OCI-LY3 (cell line): ENCODE measurements at regions not wholly inside any gene's neighbourhood (a gene's known extent, or its start where the extent isn't known, plus 50 kb on each side); places are given as distances from the start of the nearest gene placed in this dataset.

Experiments used
- H2AFZ ChIP-seq: fragments of 200-600, 300-600 bp; shearing (Covaris generic); 2 replicates; pipeline ENCODE4 v1.6.0; 2014; ENCODE audit warnings: antibody characterized with exemption, low read depth, low read length
- H3K27ac ChIP-seq: fragments of 200-600, 300-600 bp; sonication (generic); 2 replicates; pipeline ENCODE4 v1.5.1; 2014; ENCODE audit warnings: mild to moderate bottlenecking, low read length, moderate library complexity, mixed read lengths
- H3K27me3 ChIP-seq: fragments of 200-600, 300-600 bp; sonication (generic); 2 replicates; pipeline ENCODE4 v1.6.1; 2014; ENCODE audit warnings: low read depth, low read length, mixed read lengths
- H3K36me3 ChIP-seq: fragments of 200-600, 300-600 bp; sonication (generic); replicated peaks from 2 replicates; pipeline ENCODE3; 2014; ENCODE audit warnings: low read depth, low read length, mixed read lengths
- H3K4me1 ChIP-seq: fragments of 300-600, 200-600 bp; sonication (generic); 2 replicates; pipeline ENCODE4 v1.6.1; 2014; ENCODE audit warnings: low read length, mixed read lengths
- H3K4me2 ChIP-seq: fragments of 200-600, 300-600 bp; sonication (generic); 2 replicates; pipeline ENCODE4 v1.6.1; 2014; ENCODE audit warnings: low read length, mixed read lengths
- H3K4me3 ChIP-seq: fragments of 300-600, 200-600 bp; sonication (generic); 2 replicates; pipeline ENCODE4 v1.5.1; 2014; ENCODE audit warnings: antibody characterized with exemption, mild to moderate bottlenecking, low read length, moderate library complexity
- H3K79me2 ChIP-seq: fragments of 300-600, 200-600 bp; shearing (Covaris generic); 2 replicates; pipeline ENCODE4 v1.6.1; 2014; ENCODE audit warnings: mild to moderate bottlenecking, low read length, mixed read lengths
- H3K9ac ChIP-seq: fragments of 300-600, 200-600 bp; shearing (Covaris generic); 2 replicates; pipeline ENCODE4 v1.6.0; 2014; ENCODE audit warnings: mild to moderate bottlenecking, low read length, moderate library complexity
- H3K9me3 ChIP-seq: fragments of 200-600, 300-600 bp; shearing (Covaris generic); 2 replicates; pipeline ENCODE4 v1.6.1; 2014; ENCODE audit warnings: low read length, mixed read lengths; ENCODE audit not compliant: insufficient read depth
- H4K20me1 ChIP-seq: fragments of 200-600, 300-600 bp; sonication (generic); 2 replicates; pipeline ENCODE4 v1.6.1; 2016; ENCODE audit warnings: low read length, mixed read lengths; ENCODE audit not compliant: insufficient read depth
- CTCF ChIP-seq: fragments of 200-600, 300-600 bp; sonication (generic); IDR thresholded peaks from 2 replicates; pipeline ENCODE4 v1.5.1; 2014; ENCODE audit warnings: antibody characterized with exemption, low read length, low read depth
- EZH2phosphoT487 ChIP-seq: fragments of 200-600 bp; shearing (Covaris generic); IDR thresholded peaks from 2 replicates; pipeline ENCODE4 v1.6.1; 2018; ENCODE audit warnings: antibody characterized with exemption, mixed run types, low read depth

DNA sequence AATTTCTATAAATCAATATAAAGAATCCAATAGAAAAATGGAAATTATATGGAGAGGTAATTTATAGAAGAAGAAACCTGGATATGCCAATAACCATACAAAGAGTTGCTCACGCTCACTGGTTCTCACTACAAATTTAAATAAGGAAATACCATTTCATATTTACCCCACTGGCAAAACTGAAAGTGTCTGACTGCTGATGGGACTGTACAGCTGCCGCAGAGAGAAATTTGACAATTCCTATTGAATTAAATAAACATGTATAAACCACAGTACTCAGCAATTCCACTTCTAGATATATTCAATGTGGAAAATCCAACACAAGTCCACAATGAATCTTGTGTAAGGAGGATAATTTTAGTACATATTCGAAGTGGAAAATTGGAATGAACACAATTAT lies 830.4 kb upstream of the GRAMD2B start:
- TF ChIP-seq CTCF: no peak
- no peak for TF ChIP-seq EZH2phosphoT487
- H3K27me3 ChIP-seq: no peaks in the 10 kb centered on the region
- no peaks in the 10 kb centered on the region for H3K79me2 ChIP-seq
- H3K9me3 ChIP-seq: no peaks in the 10 kb centered on the region
- H4K20me1 ChIP-seq: no peaks in the 10 kb centered on the region
- H3K4me1 ChIP-seq: no peaks in the 10 kb centered on the region
- no peak overlapping the region for H2AFZ ChIP-seq
- no peak overlapping the region for H3K4me2 ChIP-seq
- H3K4me3 ChIP-seq: no peak overlapping the region
- no peaks in the 10 kb centered on the region for H3K36me3 ChIP-seq
- no peak overlapping the region for H3K27ac ChIP-seq
- H3K9ac ChIP-seq: no peak overlapping the region

GRCh38 chr5:125595095-125595494 lies 828.1 kb upstream of the GRAMD2B start:
- Histone ChIP-seq H3K27me3 (no peaks in the 10 kb centered on the region), H3K27ac (no peak overlapping the region), H2AFZ (no peak overlapping the region)

DNA sequence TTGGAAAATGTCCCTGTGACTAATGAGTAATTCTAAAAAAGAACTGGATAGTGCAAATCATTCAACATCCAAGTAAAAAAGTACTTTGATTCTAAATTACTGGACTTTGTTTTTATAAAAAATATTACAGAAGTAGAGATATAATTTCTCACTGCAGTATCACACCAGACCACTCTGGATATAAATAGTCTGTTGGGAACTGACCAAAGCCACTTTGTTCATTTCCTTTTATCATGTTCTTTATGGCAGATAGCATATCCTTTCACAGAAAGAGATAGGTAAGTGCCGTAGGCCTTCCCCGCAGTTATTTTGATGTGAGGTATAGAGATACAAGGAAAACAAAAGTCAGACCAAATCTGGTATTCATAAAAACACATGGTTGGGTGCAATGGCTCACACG lies 827.4 kb upstream of the GRAMD2B start:
- Histone ChIP-seq H3K4me1 (no peaks in the 10 kb centered on the region), H3K9me3 (no peaks in the 10 kb centered on the region), H2AFZ (no peak overlapping the region), H3K27ac (no peak overlapping the region), H3K36me3 (no peaks in the 10 kb centered on the region), H3K27me3 (no peaks in the 10 kb centered on the region), H3K4me2 (no peak overlapping the region), H3K9ac (no peak overlapping the region), H4K20me1 (no peaks in the 10 kb centered on the region), H3K4me3 (no peak overlapping the region), H3K79me2 (no peaks in the 10 kb centered on the region)
- TF ChIP-seq EZH2phosphoT487 (no peak), CTCF (no peak)

More at GRCh38 chr5:125595095-125595494, 828.1 kb upstream of the GRAMD2B start:
- H3K36me3 ChIP-seq: no peaks in the 10 kb centered on the region
- H3K9me3 ChIP-seq: no peaks in the 10 kb centered on the region
- H3K4me3 ChIP-seq: no peak overlapping the region
- no peaks in the 10 kb centered on the region for H4K20me1 ChIP-seq
- H3K4me1 ChIP-seq: no peaks in the 10 kb centered on the region
- no peak overlapping the region for H3K4me2 ChIP-seq
- no peak for TF ChIP-seq EZH2phosphoT487
- no peak for TF ChIP-seq CTCF
- no peaks in the 10 kb centered on the region for H3K79me2 ChIP-seq
- H3K9ac ChIP-seq: no peak overlapping the region

GRCh38 chr5:125597338-125597737 lies 825.9 kb upstream of the GRAMD2B start:
- no peak overlapping the region for H3K4me3 ChIP-seq
- no peaks in the 10 kb centered on the region for H3K27me3 ChIP-seq
- H3K4me1 ChIP-seq: no peaks in the 10 kb centered on the region
- H4K20me1 ChIP-seq: no peaks in the 10 kb centered on the region
- no peaks in the 10 kb centered on the region for H3K9me3 ChIP-seq
- no peak for TF ChIP-seq CTCF
- TF ChIP-seq EZH2phosphoT487: no peak
- H3K36me3 ChIP-seq: no peaks in the 10 kb centered on the region
- no peak overlapping the region for H3K27ac ChIP-seq
- H3K9ac ChIP-seq: no peak overlapping the region
- no peaks in the 10 kb centered on the region for H3K79me2 ChIP-seq
- no peak overlapping the region for H3K4me2 ChIP-seq
- no peak overlapping the region for H2AFZ ChIP-seq
